Smooth muscle cell (in vitro differentiated cells): ENCODE measurements at regions not wholly inside any gene's neighbourhood (a gene's known extent, or its start where the extent isn't known, plus 50 kb on each side); places are given as distances from the start of the nearest gene placed in this dataset.

Experiments used
- DNase-seq: peaks from one replicate; lab custom pipeline; 2025; ENCODE audit not compliant: unreplicated experiment; lab: John Stamatoyannopoulos, UW
- H2AFZ ChIP-seq: fragments of 200-600 bp; sonication (generic); 2 replicates; pipeline ENCODE4 v1.6.0; 2016; ENCODE audit warnings: antibody characterized with exemption, low read depth, mild to moderate bottlenecking
- H3F3A ChIP-seq: fragments of 200-600 bp; sonication (generic); 2 replicates; pipeline ENCODE4 v1.6.0; 2017; ENCODE audit warnings: antibody characterized with exemption, low read depth
- H3K27ac ChIP-seq: fragments of 200-600 bp; sonication (generic); 2 replicates; pipeline ENCODE4 v1.5.1; 2016; ENCODE audit warnings: low read depth, mild to moderate bottlenecking
- H3K27me3 ChIP-seq: fragments of 200-600 bp; sonication (generic); 2 replicates; pipeline ENCODE4 v1.6.1; 2016; ENCODE audit warnings: low read depth, mild to moderate bottlenecking
- H3K36me3 ChIP-seq: fragments of 200-600 bp; sonication (generic); 2 replicates; pipeline ENCODE4 v1.5.1; 2016; ENCODE audit warnings: low read depth
- H3K4me1 ChIP-seq: fragments of 200-600 bp; sonication (generic); 2 replicates; pipeline ENCODE4 v1.5.1; 2016; ENCODE audit warnings: low read depth
- H3K4me2 ChIP-seq: fragments of 200-600 bp; sonication (generic); 2 replicates; pipeline ENCODE4 v1.6.0; 2016; ENCODE audit warnings: mild to moderate bottlenecking
- H3K4me3 ChIP-seq: fragments of 200-600 bp; sonication (generic); 2 replicates; pipeline ENCODE4 v1.5.1; 2016; ENCODE audit warnings: mild to moderate bottlenecking
- H3K79me2 ChIP-seq: fragments of 200-600 bp; sonication (generic); 2 replicates; pipeline ENCODE4 v1.6.0; 2016; ENCODE audit warnings: low read depth, mild to moderate bottlenecking
- H3K9ac ChIP-seq: fragments of 200-600 bp; sonication (generic); 2 replicates; pipeline ENCODE4 v1.6.0; 2016; ENCODE audit warnings: low read depth
- H3K9me3 ChIP-seq: fragments of 200-600 bp; sonication (generic); replicated peaks from 2 replicates; pipeline ENCODE4 v1.5.1; 2016; ENCODE audit warnings: low read depth
- H4K20me1 ChIP-seq: fragments of 200-600 bp; sonication (generic); 2 replicates; pipeline ENCODE4 v1.6.0; 2016; ENCODE audit warnings: low read depth
- WGBS: methylation state at CpG from one replicate; pipeline ENCODE4 v1.1.7; 2016; ENCODE audit warnings: low lambda C conversion rate; 5-methylcytosine and 5-hydroxymethylcytosine counted together
- TF ChIP-seq, protein P1 (sequence below): fragments of 200-600 bp; sonication (generic); IDR thresholded peaks from 2 replicates; pipeline ENCODE4 v1.5.1; 2017; ENCODE audit warnings: borderline replicate concordance, mild to moderate bottlenecking, antibody characterized with exemption; ENCODE audit not compliant: insufficient read depth, poor library complexity, severe bottlenecking

DNA sequence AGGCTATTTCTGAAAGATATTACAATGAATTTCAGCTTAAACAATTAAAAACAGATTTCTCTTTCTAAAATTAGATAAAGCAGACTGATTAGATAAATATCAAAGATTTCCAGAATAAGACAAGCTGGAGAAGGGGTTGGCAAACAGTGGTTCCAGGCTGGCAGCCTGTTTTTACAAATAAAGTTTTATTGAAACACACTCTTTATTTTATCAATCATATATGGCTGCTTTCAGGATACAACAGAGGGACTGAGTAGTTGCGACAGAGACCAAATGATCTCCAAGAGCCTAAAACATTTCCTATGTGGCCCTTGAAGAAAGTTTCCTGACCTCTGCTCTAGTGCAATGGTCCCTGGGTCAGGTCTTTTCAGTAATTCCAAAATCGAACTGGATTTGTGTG is 65.6 kb upstream of the IYD start:
- no peaks in the 10 kb centered on the region for H3F3A ChIP-seq
- no peaks in the 10 kb centered on the region for H3K27me3 ChIP-seq
- WGBS = 91% methylated on average over 2 of the region's 2 CpGs
- H3K4me2 ChIP-seq = no peak overlapping the region
- no peak overlapping the region for H3K27ac ChIP-seq
- H3K36me3 ChIP-seq = no peaks in the 10 kb centered on the region
- no peaks in the 10 kb centered on the region for H3K79me2 ChIP-seq
- H3K9me3 ChIP-seq = no peaks in the 10 kb centered on the region
- no peak overlapping the region for H2AFZ ChIP-seq
- no peaks in the 10 kb centered on the region for H4K20me1 ChIP-seq
- DNase-seq = no peak
- H3K9ac ChIP-seq = no peak overlapping the region
- no peak overlapping the region for H3K4me3 ChIP-seq
- TF ChIP-seq, protein P1, sequence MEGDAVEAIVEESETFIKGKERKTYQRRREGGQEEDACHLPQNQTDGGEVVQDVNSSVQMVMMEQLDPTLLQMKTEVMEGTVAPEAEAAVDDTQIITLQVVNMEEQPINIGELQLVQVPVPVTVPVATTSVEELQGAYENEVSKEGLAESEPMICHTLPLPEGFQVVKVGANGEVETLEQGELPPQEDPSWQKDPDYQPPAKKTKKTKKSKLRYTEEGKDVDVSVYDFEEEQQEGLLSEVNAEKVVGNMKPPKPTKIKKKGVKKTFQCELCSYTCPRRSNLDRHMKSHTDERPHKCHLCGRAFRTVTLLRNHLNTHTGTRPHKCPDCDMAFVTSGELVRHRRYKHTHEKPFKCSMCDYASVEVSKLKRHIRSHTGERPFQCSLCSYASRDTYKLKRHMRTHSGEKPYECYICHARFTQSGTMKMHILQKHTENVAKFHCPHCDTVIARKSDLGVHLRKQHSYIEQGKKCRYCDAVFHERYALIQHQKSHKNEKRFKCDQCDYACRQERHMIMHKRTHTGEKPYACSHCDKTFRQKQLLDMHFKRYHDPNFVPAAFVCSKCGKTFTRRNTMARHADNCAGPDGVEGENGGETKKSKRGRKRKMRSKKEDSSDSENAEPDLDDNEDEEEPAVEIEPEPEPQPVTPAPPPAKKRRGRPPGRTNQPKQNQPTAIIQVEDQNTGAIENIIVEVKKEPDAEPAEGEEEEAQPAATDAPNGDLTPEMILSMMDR = no peak
- H3K4me1 ChIP-seq = no peaks in the 10 kb centered on the region

DNA sequence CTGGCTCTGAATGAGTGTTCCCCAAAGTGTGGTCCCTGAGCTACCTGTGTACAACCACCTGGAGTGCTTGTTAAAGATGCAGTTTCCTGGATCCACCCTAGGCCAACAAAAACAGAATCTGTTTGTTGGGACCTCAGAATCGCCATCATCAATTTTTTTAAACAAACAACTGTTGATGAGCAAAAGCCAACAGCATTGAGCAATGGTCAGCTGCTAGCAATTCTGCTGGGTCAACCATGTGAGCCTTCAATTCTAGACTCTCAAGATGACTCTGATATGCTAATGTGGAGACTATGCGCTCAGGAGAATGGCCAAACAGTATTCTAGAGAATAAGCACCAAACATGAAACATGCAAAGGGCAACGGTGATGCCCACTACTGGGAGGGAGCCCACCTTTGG is 64.4 kb upstream of the IYD start:
- no peaks in the 10 kb centered on the region for H3K36me3 ChIP-seq
- no peak for DNase-seq
- H3K27ac ChIP-seq = no peak overlapping the region
- no peaks in the 10 kb centered on the region for H3F3A ChIP-seq
- no peaks in the 10 kb centered on the region for H4K20me1 ChIP-seq
- 90% methylated on average over 3 of the region's 3 CpGs for WGBS
- no peak overlapping the region for H3K4me3 ChIP-seq
- H2AFZ ChIP-seq = no peak overlapping the region
- no peaks in the 10 kb centered on the region for H3K27me3 ChIP-seq
- no peak overlapping the region for H3K9ac ChIP-seq
- H3K4me1 ChIP-seq = no peaks in the 10 kb centered on the region
- no peaks in the 10 kb centered on the region for H3K79me2 ChIP-seq
- no peak overlapping the region for H3K4me2 ChIP-seq
- TF ChIP-seq, protein P1 = no peak
- H3K9me3 ChIP-seq = no peaks in the 10 kb centered on the region

DNA sequence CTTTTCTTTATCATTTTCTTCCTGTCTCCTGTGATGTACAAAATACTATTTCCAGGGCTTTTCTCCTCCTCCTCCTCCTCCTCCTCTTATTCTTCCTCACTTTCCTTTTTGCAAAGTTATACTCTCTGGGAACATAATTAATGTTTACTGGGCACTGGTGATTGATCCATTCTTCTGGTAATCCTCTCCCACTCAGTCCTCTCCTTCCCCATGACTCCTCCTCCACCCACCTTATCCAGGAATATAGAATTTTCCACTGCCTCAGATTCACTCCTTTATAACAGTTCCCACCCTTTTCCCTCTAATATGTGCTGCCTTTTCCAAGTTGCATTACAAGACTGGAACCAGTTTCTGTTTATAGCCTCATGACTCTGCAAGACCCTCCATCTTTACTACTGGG is 62.5 kb upstream of the IYD start:
- TF ChIP-seq, protein P1 = no peak
- Histone ChIP-seq H2AFZ (no peak overlapping the region), H3K4me2 (no peak overlapping the region), H3K79me2 (no peaks in the 10 kb centered on the region), H3K4me1 (no peaks in the 10 kb centered on the region), H3K9me3 (no peaks in the 10 kb centered on the region), H3K27ac (no peak overlapping the region), H3K36me3 (no peaks in the 10 kb centered on the region), H3K27me3 (no peaks in the 10 kb centered on the region), H3K4me3 (no peak overlapping the region), H3F3A (no peaks in the 10 kb centered on the region), H3K9ac (no peak overlapping the region), H4K20me1 (no peaks in the 10 kb centered on the region)
- no peak for DNase-seq

DNA sequence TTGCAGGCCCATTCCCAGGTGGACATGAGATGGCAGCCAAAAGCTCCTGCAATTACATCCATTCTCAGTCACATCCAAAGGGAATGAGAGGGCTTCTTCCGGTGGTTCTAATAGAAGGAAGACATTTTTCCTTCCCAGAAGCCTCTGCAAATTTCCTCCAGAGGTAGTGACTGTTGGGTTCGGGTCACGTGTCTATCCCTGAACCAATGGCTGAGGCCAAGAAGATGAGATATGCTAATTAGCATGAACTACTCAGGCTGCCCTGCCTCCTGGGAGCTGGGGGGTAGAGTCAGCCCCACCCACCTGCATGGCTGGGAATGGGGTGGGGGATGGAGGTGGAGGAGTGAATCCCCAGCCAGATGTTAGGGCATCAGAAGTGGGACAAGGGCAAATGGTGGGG is 61.3 kb upstream of the IYD start:
- Histone ChIP-seq H3K9me3 (no peaks in the 10 kb centered on the region), H3K9ac (no peak overlapping the region), H4K20me1 (no peaks in the 10 kb centered on the region), H3K4me1 (no peaks in the 10 kb centered on the region), H3K4me2 (no peak overlapping the region), H3K79me2 (no peaks in the 10 kb centered on the region), H3F3A (no peaks in the 10 kb centered on the region), H2AFZ (no peak overlapping the region), H3K36me3 (no peaks in the 10 kb centered on the region), H3K27ac (no peak overlapping the region), H3K27me3 (no peaks in the 10 kb centered on the region), H3K4me3 (no peak overlapping the region)
- no peak for DNase-seq
- TF ChIP-seq, protein P1 = no peak
- 95% methylated on average over 3 of the region's 3 CpGs for WGBS
